ENCODE measurements at regions not wholly inside any gene's neighbourhood (a gene's known extent, or its start where the extent isn't known, plus 50 kb on each side); places are given as distances from the start of the nearest gene placed in this dataset.

- H3K4me2 ChIP-seq (ENCODE audit: low read length), result no peak overlapping the region
- no peaks in the 10 kb centered on the region for H4K20me1 ChIP-seq (ENCODE audit: control insufficient read depth, insufficient read depth, low read depth, low read length)
- no peaks in the 10 kb centered on the region for H3K36me3 ChIP-seq (ENCODE audit: control insufficient read depth, low read length)
- H3K4me1 ChIP-seq (ENCODE audit: control insufficient read depth, low read length), result no peaks in the 10 kb centered on the region
- no peaks in the 10 kb centered on the region for H3K9me2 ChIP-seq (replicated peaks; ENCODE audit: control insufficient read depth, low read length)
- no peaks in the 10 kb centered on the region for H3F3A ChIP-seq (ENCODE audit: control insufficient read depth, insufficient read depth)
- H3K27me3 ChIP-seq (ENCODE audit: control insufficient read depth, low read length), result peaks cover 7% of the 10 kb centered on the region
- H3K4me3 ChIP-seq (ENCODE audit: low read length), result no peak overlapping the region
- H3K79me2 ChIP-seq (ENCODE audit: control insufficient read depth, low read length), result no peaks in the 10 kb centered on the region
- TF ChIP-seq CTCF (IDR thresholded peaks at IDR 0.05; ENCODE audit: low read depth, low read length, poor library complexity, severe bottlenecking) (no peak), EZH2phosphoT487 (IDR thresholded peaks at IDR 0.05; ENCODE audit: borderline replicate concordance, low read length) (no peak)
- H3K9me3 ChIP-seq (ENCODE audit: control insufficient read depth, insufficient read depth, low read length), result no peaks in the 10 kb centered on the region
- no peak overlapping the region for H3K27ac ChIP-seq (ENCODE audit: low read depth, low read length)
Measured at GRCh38 chr7:69398986-69399385, 199.3 kb upstream of the AUTS2 start.

- Histone ChIP-seq H3K9me2 (replicated peaks; ENCODE audit: control insufficient read depth, low read length) (no peaks in the 10 kb centered on the region), H4K20me1 (ENCODE audit: control insufficient read depth, insufficient read depth, low read depth, low read length) (no peaks in the 10 kb centered on the region), H3K4me2 (ENCODE audit: low read length) (no peak overlapping the region)
Measured at GRCh38 chr7:69399401-69399800, 198.9 kb upstream of the AUTS2 start.

GRCh38 chr7:69402696-69403095, 195.6 kb upstream of the AUTS2 start:
- Histone ChIP-seq H3K4me3 (ENCODE audit: low read length) (no peak overlapping the region), H3K27me3 (ENCODE audit: control insufficient read depth, low read length) (peaks cover 11% of the 10 kb centered on the region), H3K79me2 (ENCODE audit: control insufficient read depth, low read length) (no peaks in the 10 kb centered on the region), H4K20me1 (ENCODE audit: control insufficient read depth, insufficient read depth, low read depth, low read length) (no peaks in the 10 kb centered on the region), H3F3A (ENCODE audit: control insufficient read depth, insufficient read depth) (no peaks in the 10 kb centered on the region), H3K4me2 (ENCODE audit: low read length) (no peak overlapping the region), H3K4me1 (ENCODE audit: control insufficient read depth, low read length) (no peaks in the 10 kb centered on the region), H3K36me3 (ENCODE audit: control insufficient read depth, low read length) (no peaks in the 10 kb centered on the region), H3K9me2 (replicated peaks; ENCODE audit: control insufficient read depth, low read length) (no peaks in the 10 kb centered on the region), H3K27ac (ENCODE audit: low read depth, low read length) (no peak overlapping the region), H3K9me3 (ENCODE audit: control insufficient read depth, insufficient read depth, low read length) (no peaks in the 10 kb centered on the region)
- TF ChIP-seq CTCF (IDR thresholded peaks at IDR 0.05; ENCODE audit: low read depth, low read length, poor library complexity, severe bottlenecking) (no peak), EZH2phosphoT487 (IDR thresholded peaks at IDR 0.05; ENCODE audit: borderline replicate concordance, low read length) (no peak)

More at GRCh38 chr7:69399401-69399800, 198.9 kb upstream of the AUTS2 start:
- Histone ChIP-seq H3K4me1 (ENCODE audit: control insufficient read depth, low read length) (no peaks in the 10 kb centered on the region), H3K79me2 (ENCODE audit: control insufficient read depth, low read length) (no peaks in the 10 kb centered on the region), H3F3A (ENCODE audit: control insufficient read depth, insufficient read depth) (no peaks in the 10 kb centered on the region), H3K9me3 (ENCODE audit: control insufficient read depth, insufficient read depth, low read length) (no peaks in the 10 kb centered on the region), H3K27me3 (ENCODE audit: control insufficient read depth, low read length) (peaks cover 8% of the 10 kb centered on the region), H3K27ac (ENCODE audit: low read depth, low read length) (no peak overlapping the region), H3K36me3 (ENCODE audit: control insufficient read depth, low read length) (no peaks in the 10 kb centered on the region), H3K4me3 (ENCODE audit: low read length) (no peak overlapping the region)
- no peak for TF ChIP-seq CTCF (IDR thresholded peaks at IDR 0.05; ENCODE audit: low read depth, low read length, poor library complexity, severe bottlenecking)
- TF ChIP-seq EZH2phosphoT487 (IDR thresholded peaks at IDR 0.05; ENCODE audit: borderline replicate concordance, low read length), result no peak

- Histone ChIP-seq H3K36me3 (ENCODE audit: control insufficient read depth, low read length) (no peaks in the 10 kb centered on the region), H3K4me1 (ENCODE audit: control insufficient read depth, low read length) (no peaks in the 10 kb centered on the region), H3K9me3 (ENCODE audit: control insufficient read depth, insufficient read depth, low read length) (no peaks in the 10 kb centered on the region), H3K9me2 (replicated peaks; ENCODE audit: control insufficient read depth, low read length) (no peaks in the 10 kb centered on the region), H4K20me1 (ENCODE audit: control insufficient read depth, insufficient read depth, low read depth, low read length) (no peaks in the 10 kb centered on the region), H3K27ac (ENCODE audit: low read depth, low read length) (no peak overlapping the region), H3K79me2 (ENCODE audit: control insufficient read depth, low read length) (no peaks in the 10 kb centered on the region), H3K27me3 (ENCODE audit: control insufficient read depth, low read length) (peaks cover 11% of the 10 kb centered on the region), H3K4me3 (ENCODE audit: low read length) (no peak overlapping the region), H3K4me2 (ENCODE audit: low read length) (no peak overlapping the region), H3F3A (ENCODE audit: control insufficient read depth, insufficient read depth) (no peaks in the 10 kb centered on the region)
- TF ChIP-seq EZH2phosphoT487 (IDR thresholded peaks at IDR 0.05; ENCODE audit: borderline replicate concordance, low read length) (no peak), CTCF (IDR thresholded peaks at IDR 0.05; ENCODE audit: low read depth, low read length, poor library complexity, severe bottlenecking) (peak; percentile 58)
Measured at GRCh38 chr7:69403169-69403568, 195.1 kb upstream of the AUTS2 start.

Data from DOHH2 (cell line).